ENCODE measurements at regions not wholly inside any gene's neighbourhood (a gene's known extent, or its start where the extent isn't known, plus 50 kb on each side); places are given as distances from the start of the nearest gene placed in this dataset.
"Not testable (repeated sequence)": the region's sequence is repeated elsewhere in the genome, so short reads cannot be mapped to it uniquely, and the experiment has no call there.

- no peak for DNase-seq (ENCODE audit: low spot score)
Measured at GRCh38 chrX:99398545-99398944, 1011.5 kb downstream of the PCDH19 start.

DNA sequence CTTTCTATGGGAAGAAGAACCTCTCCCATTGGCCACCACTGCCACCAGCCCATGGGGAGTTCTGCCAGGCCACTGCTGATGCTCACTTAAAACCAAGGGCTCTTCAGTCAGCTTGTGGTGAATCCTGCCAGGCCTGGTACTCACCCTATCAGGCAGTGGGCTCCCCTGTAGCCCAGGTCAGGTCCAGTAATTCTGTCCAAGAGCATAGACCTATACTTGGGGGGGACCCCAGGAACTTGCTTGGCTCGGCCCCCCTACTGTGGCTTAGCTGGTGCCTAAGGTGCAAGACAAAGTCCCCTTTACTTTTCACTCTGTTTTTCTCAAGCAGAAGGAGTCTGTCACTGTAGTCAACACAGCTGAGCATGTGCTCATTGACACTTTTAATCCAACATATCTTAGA lies 1012.2 kb downstream of the PCDH19 start:
- DNase-seq (ENCODE audit: low spot score), result no peak

DNA sequence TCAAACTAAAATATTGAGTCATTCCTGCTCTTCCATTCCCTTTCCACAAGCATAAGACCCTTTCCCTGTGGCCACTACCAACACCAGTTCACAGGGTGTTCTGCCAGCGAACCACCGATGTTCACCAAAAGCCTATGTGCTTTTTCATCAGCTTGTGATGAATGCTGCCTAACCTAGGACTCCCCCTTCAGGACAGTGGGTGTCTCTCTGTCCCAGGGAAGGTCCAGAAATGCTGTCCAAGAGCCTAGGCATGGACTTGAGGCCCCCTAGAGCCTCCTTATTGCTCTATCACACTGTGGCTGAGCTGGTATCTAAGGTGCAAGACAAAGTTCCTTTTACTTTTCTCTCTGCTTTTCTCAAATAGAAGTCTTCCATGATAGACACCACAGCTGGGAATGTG lies 1015.6 kb downstream of the PCDH19 start:
- no peak for DNase-seq (ENCODE audit: low spot score)

DNA sequence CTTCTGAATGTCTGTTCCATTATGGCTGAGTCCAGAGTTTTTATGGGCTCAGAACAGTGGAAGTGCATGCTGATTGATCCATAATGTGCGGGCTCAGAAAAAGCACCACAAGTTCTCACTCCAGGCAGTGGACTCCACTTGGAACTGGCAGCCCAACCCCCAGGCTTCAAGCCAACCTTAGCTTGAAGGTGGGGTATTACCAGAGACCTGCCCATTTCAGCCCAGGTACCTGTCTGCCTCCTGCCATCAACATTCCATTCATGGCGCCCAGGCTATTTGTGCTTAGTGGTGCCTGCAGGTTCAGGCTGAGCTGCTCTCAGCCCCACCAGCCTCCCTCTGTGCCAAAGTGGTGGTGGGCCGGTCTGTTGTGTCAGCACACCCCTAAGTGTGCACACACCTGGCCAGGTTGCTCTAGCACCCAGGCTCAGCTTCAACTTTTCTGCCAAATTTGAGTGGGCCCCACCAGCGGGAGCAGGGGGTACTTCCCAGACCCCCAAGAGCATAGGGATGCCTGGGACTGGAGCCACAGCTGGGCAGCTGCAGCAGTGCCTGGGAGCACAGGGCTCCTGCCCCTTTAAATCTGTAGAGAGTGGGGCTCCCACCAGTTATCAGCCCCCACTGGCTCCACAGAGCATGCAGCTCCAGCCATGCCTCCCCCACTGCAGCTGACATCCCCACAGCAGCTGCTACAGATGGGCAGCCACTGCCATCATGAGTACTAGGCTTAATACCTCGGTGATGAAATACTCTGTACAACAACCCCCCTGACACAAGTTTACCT lies 1025.3 kb downstream of the PCDH19 start:
- no peak for DNase-seq (ENCODE audit: low spot score)

DNA sequence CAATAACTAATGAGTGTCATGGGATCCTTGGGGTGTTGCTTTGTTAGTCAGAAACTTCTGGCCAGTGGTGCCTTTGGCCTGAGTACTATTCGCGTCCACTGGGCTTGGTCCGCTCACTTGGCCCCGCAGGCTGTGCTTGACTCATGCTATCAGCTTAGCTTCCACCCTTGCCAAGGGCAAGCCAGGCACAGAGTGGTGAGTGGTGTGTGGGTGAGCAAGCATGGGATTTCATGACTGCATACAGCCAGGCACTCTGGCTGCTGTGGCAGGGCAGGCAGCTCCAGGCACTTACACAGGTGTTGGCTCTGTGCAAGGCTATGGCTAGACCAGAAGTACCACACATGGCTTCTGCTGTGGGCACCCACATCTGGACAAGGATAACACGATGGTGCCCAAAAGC lies 1026.3 kb downstream of the PCDH19 start:
- DNase-seq (ENCODE audit: low spot score), result no peak

- DNase-seq (ENCODE audit: low spot score), result no peak
Measured at GRCh38 chrX:99371976-99372595, 1038.0 kb downstream of the PCDH19 start.

- DNase-seq (ENCODE audit: low spot score), result no peak
Measured at GRCh38 chrX:99353412-99353811, 1056.7 kb downstream of the PCDH19 start.

DNA sequence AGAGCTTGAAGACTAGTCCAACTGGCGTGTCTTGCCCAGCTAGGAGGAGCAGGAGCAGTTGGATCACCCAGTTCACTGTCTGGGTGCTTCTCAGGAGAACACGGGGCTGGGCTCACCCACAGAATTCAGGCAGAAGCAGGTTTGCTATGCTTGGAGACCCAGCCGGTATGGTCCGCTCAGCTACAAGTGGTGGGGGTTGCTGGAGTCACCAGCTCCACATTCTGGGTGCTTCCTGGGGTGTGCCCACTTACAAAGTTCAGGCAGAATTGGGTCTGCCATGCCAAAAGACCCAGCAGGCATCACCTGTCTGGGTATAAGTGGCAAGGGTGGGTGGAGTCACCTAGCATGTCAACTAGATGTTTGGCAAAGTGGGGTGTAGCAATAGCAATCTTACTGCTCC lies 1061.8 kb downstream of the PCDH19 start:
- DNase-seq (ENCODE audit: low spot score), result no peak

DNA sequence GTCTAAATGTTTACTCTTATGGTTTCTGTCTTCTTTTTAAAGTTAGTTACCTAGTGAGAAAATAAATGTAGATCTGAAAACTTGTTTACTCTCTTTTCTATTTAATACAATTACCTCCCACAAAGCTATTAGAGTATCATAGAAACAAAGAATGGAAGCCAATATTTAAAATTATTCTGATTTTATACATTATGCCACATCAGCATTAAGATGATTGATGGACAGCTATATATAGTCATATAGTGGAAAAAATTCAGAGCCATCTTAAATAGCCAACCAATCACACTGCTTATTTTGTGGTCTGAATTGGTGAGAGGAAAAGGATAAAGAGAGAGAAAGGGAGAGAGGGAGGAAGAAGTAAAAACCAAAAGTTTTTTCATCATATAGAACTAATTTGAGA lies 1101.8 kb downstream of the PCDH19 start:
- no peak for DNase-seq (ENCODE audit: low spot score)

GRCh38 chrX:99305573-99305972 lies 1104.5 kb downstream of the PCDH19 start:
- DNase-seq (ENCODE audit: low spot score), result no peak

DNA sequence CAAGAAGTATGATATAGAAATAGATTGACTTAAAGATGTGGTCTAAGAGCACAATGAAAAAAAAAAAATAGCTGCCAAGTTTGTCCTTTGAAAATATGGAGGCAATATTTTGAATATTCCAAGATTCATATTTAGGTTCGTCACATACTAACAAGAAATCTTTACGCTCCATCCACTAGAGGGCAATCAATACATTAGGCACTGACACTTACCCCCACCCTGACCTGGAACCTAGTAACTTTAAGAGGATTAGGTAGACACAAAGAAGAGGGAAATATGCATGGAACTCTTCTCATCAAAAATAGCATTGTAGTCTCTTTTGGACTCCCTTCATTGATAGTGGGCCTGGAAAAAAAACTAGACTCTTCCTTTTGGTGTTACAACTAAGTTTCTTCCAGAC lies 1108.1 kb downstream of the PCDH19 start:
- peak; percentile 1 for DNase-seq (ENCODE audit: low spot score)

GRCh38 chrX:99271641-99272040 lies 1138.4 kb downstream of the PCDH19 start:
- no peak for DNase-seq (ENCODE audit: low spot score)

GRCh38 chrX:99266255-99266654 lies 1143.8 kb downstream of the PCDH19 start:
- DNase-seq (ENCODE audit: low spot score), result no peak

GRCh38 chrX:99248180-99248579 lies 1161.9 kb downstream of the PCDH19 start:
- DNase-seq (ENCODE audit: low spot score), result no peak

GRCh38 chrX:99242001-99242400 lies 1168.1 kb downstream of the PCDH19 start:
- DNase-seq (ENCODE audit: low spot score), result no peak

DNA sequence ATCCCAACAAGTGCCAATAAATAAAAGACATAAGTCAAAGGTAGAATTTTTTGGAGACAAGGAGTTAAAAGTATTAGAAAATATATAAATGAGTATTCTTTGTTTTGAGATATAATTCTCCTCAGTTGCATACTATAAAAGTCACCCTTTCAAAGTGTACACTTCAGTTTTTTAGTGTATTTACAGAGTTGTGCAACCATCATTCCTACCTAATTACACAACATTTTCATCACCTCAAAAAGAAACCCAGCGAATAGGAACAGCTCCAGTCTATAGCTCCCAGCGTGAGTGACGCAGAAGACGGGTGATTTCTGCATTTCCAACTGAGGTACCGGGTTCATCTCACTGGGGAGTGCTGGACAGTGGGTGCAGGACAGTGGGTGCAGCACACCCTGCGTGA lies 1175.7 kb downstream of the PCDH19 start:
- DNase-seq (ENCODE audit: low spot score), result not testable (repeated sequence)

GRCh38 chrX:99192421-99192820 lies 1217.7 kb downstream of the PCDH19 start:
- DNase-seq (ENCODE audit: low spot score), result no peak

- DNase-seq (ENCODE audit: low spot score), result no peak
Measured at GRCh38 chrX:99184153-99184552, 1225.9 kb downstream of the PCDH19 start.

- no peak for DNase-seq (ENCODE audit: low spot score)
Measured at GRCh38 chrX:99172958-99173357, 1237.1 kb downstream of the PCDH19 start.

GRCh38 chrX:99142745-99143144 lies 1267.3 kb downstream of the PCDH19 start:
- no peak for DNase-seq (ENCODE audit: low spot score)

GRCh38 chrX:99137488-99137887 lies 1272.6 kb downstream of the PCDH19 start:
- DNase-seq (ENCODE audit: low spot score), result no peak

- DNase-seq (ENCODE audit: low spot score), result no peak
Measured at GRCh38 chrX:99117011-99117410, 1293.1 kb downstream of the PCDH19 start.

- no peak for DNase-seq (ENCODE audit: low spot score)
Measured at GRCh38 chrX:99095965-99096635, 1314.0 kb downstream of the PCDH19 start.

Data from kidney capillary endothelial cell (primary cell).